ENCODE measurements at regions not wholly inside any gene's neighbourhood (a gene's known extent, or its start where the extent isn't known, plus 50 kb on each side); places are given as distances from the start of the nearest gene placed in this dataset.

GRCh38 chr18:40607542-40608148 is 1347.4 kb upstream of the PIK3C3 start:
- no peak for FAIRE-seq

GRCh38 chr18:40606996-40607395 is 1348.0 kb upstream of the PIK3C3 start:
- no peak for FAIRE-seq

GRCh38 chr18:40583671-40584070 is 1371.4 kb upstream of the PIK3C3 start:
- FAIRE-seq = no peak

- FAIRE-seq = no peak
Observed at GRCh38 chr18:40582105-40582504, 1372.9 kb upstream of the PIK3C3 start.

GRCh38 chr18:40577981-40578365 is 1377.1 kb upstream of the PIK3C3 start:
- FAIRE-seq = no peak

GRCh38 chr18:40577239-40577980 is 1377.6 kb upstream of the PIK3C3 start:
- FAIRE-seq = no peak

GRCh38 chr18:40576507-40577115 is 1378.4 kb upstream of the PIK3C3 start:
- FAIRE-seq = no peak

GRCh38 chr18:40570615-40571014 is 1384.4 kb upstream of the PIK3C3 start:
- FAIRE-seq = no peak

GRCh38 chr18:40569605-40570004 is 1385.4 kb upstream of the PIK3C3 start:
- FAIRE-seq = no peak

GRCh38 chr18:40566510-40566844 is 1388.6 kb upstream of the PIK3C3 start:
- FAIRE-seq = no peak

GRCh38 chr18:40565805-40566509 is 1389.1 kb upstream of the PIK3C3 start:
- no peak for FAIRE-seq

GRCh38 chr18:40559556-40559955 is 1395.5 kb upstream of the PIK3C3 start:
- FAIRE-seq = no peak

- no peak for FAIRE-seq
Observed at GRCh38 chr18:40558706-40559392, 1396.2 kb upstream of the PIK3C3 start.

- no peak for FAIRE-seq
Observed at GRCh38 chr18:40555914-40556313, 1399.1 kb upstream of the PIK3C3 start.

- no peak for FAIRE-seq
Observed at GRCh38 chr18:40553029-40553428, 1402.0 kb upstream of the PIK3C3 start.

GRCh38 chr18:40546875-40547274 is 1408.2 kb upstream of the PIK3C3 start:
- no peak for FAIRE-seq

GRCh38 chr18:40534723-40535122 is 1420.3 kb upstream of the PIK3C3 start:
- FAIRE-seq = no peak

GRCh38 chr18:40532046-40532445 is 1423.0 kb upstream of the PIK3C3 start:
- no peak for FAIRE-seq

GRCh38 chr18:40531051-40531450 is 1424.0 kb upstream of the PIK3C3 start:
- FAIRE-seq = no peak

- FAIRE-seq = no peak
Observed at GRCh38 chr18:40529478-40529877, 1425.6 kb upstream of the PIK3C3 start.

GRCh38 chr18:40524881-40525280 is 1430.2 kb upstream of the PIK3C3 start:
- no peak for FAIRE-seq

- no peak for FAIRE-seq
Observed at GRCh38 chr18:40523287-40523686, 1431.7 kb upstream of the PIK3C3 start.

- FAIRE-seq = no peak
Observed at GRCh38 chr18:40501026-40501425, 1454.0 kb upstream of the PIK3C3 start.

All from TTC549 (cell line).